MM.1S (cell line): ENCODE measurements at regions not wholly inside any gene's neighbourhood (a gene's known extent, or its start where the extent isn't known, plus 50 kb on each side); places are given as distances from the start of the nearest gene placed in this dataset.

Experiments
- DNase-seq: peaks from one replicate; pipeline ENCODE4 v3.0.0-alpha.2; 2015
- H2AFZ ChIP-seq: fragments of 300-600 bp; sonication (generic); 2 replicates; pipeline ENCODE4 v1.6.0; 2016; ENCODE audit warnings: antibody characterized with exemption, low read length
- H3F3A ChIP-seq: fragments of 300-600 bp; sonication (generic); 2 replicates; pipeline ENCODE4 v1.6.1; 2016; ENCODE audit warnings: mild to moderate bottlenecking, antibody characterized with exemption, low read length, moderate library complexity, mixed read lengths; ENCODE audit not compliant: insufficient read depth
- H3K27ac ChIP-seq: fragments of 300-600 bp; sonication (generic); 2 replicates; pipeline ENCODE4 v1.5.1; 2016; ENCODE audit warnings: mild to moderate bottlenecking, low read length
- H3K27me3 ChIP-seq: fragments of 300-600 bp; sonication (generic); replicated peaks from 2 replicates; pipeline ENCODE4 v1.6.0; 2016; ENCODE audit warnings: low read length; ENCODE audit not compliant: insufficient read depth
- H3K36me3 ChIP-seq: fragments of 300-600 bp; sonication (generic); replicated peaks from 2 replicates; pipeline ENCODE4 v1.6.1; 2016; ENCODE audit warnings: mild to moderate bottlenecking, low read length, mixed read lengths; ENCODE audit not compliant: insufficient read depth
- H3K4me1 ChIP-seq: fragments of 300-600 bp; sonication (generic); 2 replicates; pipeline ENCODE4 v1.6.1; 2016; ENCODE audit warnings: low read length, mixed read lengths
- H3K4me2 ChIP-seq: fragments of 300-600 bp; sonication (generic); 2 replicates; pipeline ENCODE4 v1.6.0; 2016; ENCODE audit warnings: low read depth, low read length
- H3K4me3 ChIP-seq: fragments of 300-600 bp; sonication (generic); 2 replicates; pipeline ENCODE4 v1.5.1; 2016; ENCODE audit warnings: low read length, mixed read lengths
- H3K79me2 ChIP-seq: fragments of 300-600 bp; sonication (generic); 2 replicates; pipeline ENCODE4 v1.6.1; 2016; ENCODE audit warnings: mixed run types, low read length, mixed read lengths
- H3K9ac ChIP-seq: fragments of 300-600 bp; sonication (generic); 2 replicates; pipeline ENCODE4 v1.6.1; 2016; ENCODE audit warnings: low read length, mixed read lengths
- H3K9me2 ChIP-seq: fragments of 300-600 bp; sonication (generic); replicated peaks from 2 replicates; pipeline ENCODE4 v1.6.1; 2016; ENCODE audit warnings: mild to moderate bottlenecking, low read length, mixed read lengths; ENCODE audit not compliant: insufficient read depth
- H3K9me3 ChIP-seq: fragments of 300-600 bp; sonication (generic); replicated peaks from 2 replicates; pipeline ENCODE4 v1.6.1; 2016; ENCODE audit warnings: mild to moderate bottlenecking, low read length, mixed read lengths; ENCODE audit not compliant: insufficient read depth
- H4K20me1 ChIP-seq: fragments of 300-600 bp; sonication (generic); 2 replicates; pipeline ENCODE4 v1.6.1; 2016; ENCODE audit warnings: mild to moderate bottlenecking, low read length, moderate library complexity, mixed read lengths; ENCODE audit not compliant: insufficient read depth
- CTCF ChIP-seq: fragments of 300-600 bp; sonication (generic); IDR thresholded peaks from 2 replicates; pipeline ENCODE4 v1.5.1; 2016; ENCODE audit warnings: antibody characterized with exemption, low read length, mixed read lengths
- EZH2 ChIP-seq: fragments of 300-600 bp; sonication (generic); optimal IDR thresholded peaks from 2 replicates; pipeline ENCODE3; 2017; ENCODE audit warnings: low read depth, mild to moderate bottlenecking, antibody characterized with exemption, low read length, mixed read lengths
- EZH2phosphoT487 ChIP-seq: fragments of 300-600 bp; sonication (generic); IDR thresholded peaks from 2 replicates; pipeline ENCODE4 v1.6.1; 2018; ENCODE audit warnings: antibody characterized with exemption, low read length

GRCh38 chr14:34365309-34365915, 96.6 kb downstream of the SPTSSA start:
- Histone ChIP-seq H2AFZ (no peak overlapping the region), H3K36me3 (no peaks in the 10 kb centered on the region), H3K9me3 (no peaks in the 10 kb centered on the region), H3K4me3 (no peak overlapping the region), H3K27ac (no peak overlapping the region), H3K9me2 (no peaks in the 10 kb centered on the region), H3K79me2 (no peaks in the 10 kb centered on the region), H3K4me2 (no peak overlapping the region), H3K4me1 (no peaks in the 10 kb centered on the region), H3K9ac (no peak overlapping the region), H4K20me1 (no peaks in the 10 kb centered on the region), H3K27me3 (no peaks in the 10 kb centered on the region), H3F3A (no peaks in the 10 kb centered on the region)
- no peak for DNase-seq
- no peak for TF ChIP-seq EZH2phosphoT487
- no peak for TF ChIP-seq CTCF
- no peak for TF ChIP-seq EZH2

GRCh38 chr14:34364201-34364600, 97.8 kb downstream of the SPTSSA start:
- Histone ChIP-seq H2AFZ (no peak overlapping the region), H3K4me2 (no peak overlapping the region), H3K9ac (no peak overlapping the region), H4K20me1 (no peaks in the 10 kb centered on the region), H3F3A (no peaks in the 10 kb centered on the region), H3K9me3 (no peaks in the 10 kb centered on the region), H3K27me3 (no peaks in the 10 kb centered on the region), H3K4me3 (no peak overlapping the region), H3K36me3 (no peaks in the 10 kb centered on the region), H3K27ac (no peak overlapping the region), H3K79me2 (no peaks in the 10 kb centered on the region), H3K4me1 (no peaks in the 10 kb centered on the region), H3K9me2 (no peaks in the 10 kb centered on the region)
- no peak for TF ChIP-seq EZH2
- no peak for TF ChIP-seq EZH2phosphoT487
- TF ChIP-seq CTCF, result no peak
- DNase-seq, result no peak

GRCh38 chr14:34363733-34364134, 98.3 kb downstream of the SPTSSA start:
- Histone ChIP-seq H3K9ac (no peak overlapping the region), H3K36me3 (no peaks in the 10 kb centered on the region), H3K4me2 (no peak overlapping the region), H3F3A (no peaks in the 10 kb centered on the region), H3K9me3 (no peaks in the 10 kb centered on the region), H3K9me2 (no peaks in the 10 kb centered on the region), H2AFZ (no peak overlapping the region), H3K4me1 (no peaks in the 10 kb centered on the region), H3K4me3 (no peak overlapping the region), H3K27me3 (no peaks in the 10 kb centered on the region), H4K20me1 (no peaks in the 10 kb centered on the region), H3K27ac (no peak overlapping the region), H3K79me2 (no peaks in the 10 kb centered on the region)
- no peak for TF ChIP-seq EZH2phosphoT487
- DNase-seq, result no peak

GRCh38 chr14:34362641-34363251, 99.3 kb downstream of the SPTSSA start:
- Histone ChIP-seq H4K20me1 (no peaks in the 10 kb centered on the region), H2AFZ (no peak overlapping the region), H3K4me2 (no peak overlapping the region), H3K9me2 (no peaks in the 10 kb centered on the region), H3K9me3 (no peaks in the 10 kb centered on the region), H3K27me3 (no peaks in the 10 kb centered on the region), H3K36me3 (no peaks in the 10 kb centered on the region), H3F3A (no peaks in the 10 kb centered on the region), H3K9ac (no peak overlapping the region), H3K4me3 (no peak overlapping the region), H3K4me1 (no peaks in the 10 kb centered on the region), H3K79me2 (no peaks in the 10 kb centered on the region), H3K27ac (no peak overlapping the region)
- DNase-seq, result no peak
- no peak for TF ChIP-seq EZH2
- no peak for TF ChIP-seq CTCF
- TF ChIP-seq EZH2phosphoT487, result no peak
